BJ (cell line): ENCODE measurements at regions not wholly inside any gene's neighbourhood (a gene's known extent, or its start where the extent isn't known, plus 50 kb on each side); places are given as distances from the start of the nearest gene placed in this dataset.

Source experiments
- CTCF ChIA-PET: fragments of 350-600 bp; formaldehyde crosslinking; extraction: SDS; loops from one replicate; lab custom pipeline; 2021; ENCODE audit warnings: antibody characterized with exemption, inconsistent platforms; lab: Yijun Ruan, JAX
- POLR2A ChIA-PET: fragments of 300-600 bp; sonication (Branson Sonifier 250); formaldehyde crosslinking; extraction: SDS; loops from one replicate; lab custom pipeline; 2021; ENCODE audit warnings: antibody characterized with exemption; lab: Charles Lee
- DNase-seq: peaks from one replicate; pipeline ENCODE4 v3.0.0-alpha.2; 2011; ENCODE audit warnings: low read depth
- H3K27me3 ChIP-seq: 2 replicates; pipeline ENCODE4 v1.6.0; 2011; ENCODE audit warnings: low read length; ENCODE audit not compliant: control insufficient read depth, insufficient read depth
- H3K36me3 ChIP-seq: 2 replicates; pipeline ENCODE4 v1.5.1; 2011; ENCODE audit warnings: low read length; ENCODE audit not compliant: control insufficient read depth, insufficient read depth
- H3K4me3 ChIP-seq: 2 replicates; pipeline ENCODE4 v1.5.1; 2011; ENCODE audit warnings: low read depth, mild to moderate bottlenecking, control low read depth, low read length
- CTCF ChIP-seq: IDR thresholded peaks from 2 replicates; pipeline ENCODE4 v1.5.1; 2011; ENCODE audit warnings: low read depth, mild to moderate bottlenecking, control low read depth, inconsistent platforms, low read length, moderate library complexity; ENCODE audit not compliant: insufficient read depth

- POLR2A ChIA-PET: no interaction called here
- H3K4me3 ChIP-seq: no peak overlapping the region
- no peak for DNase-seq
- CTCF ChIA-PET: interaction anchor here (1.2 to 1.3 kb wide), 2 partner anchors 11 to 67 kb away, joined by 3 read pairs; no protein-coding TSS in a partner anchor
- H3K27me3 ChIP-seq: no peaks in the 10 kb centered on the region
- no peak for TF ChIP-seq CTCF
- no peaks in the 10 kb centered on the region for H3K36me3 ChIP-seq
Observed at GRCh38 chr1:182210417-182210816, 148.9 kb upstream of the ZNF648 start.

- no peak for TF ChIP-seq CTCF
- H3K36me3 ChIP-seq: no peaks in the 10 kb centered on the region
- H3K27me3 ChIP-seq: no peaks in the 10 kb centered on the region
- CTCF ChIA-PET: interaction anchor here (1.2 to 1.5 kb wide), 2 partner anchors 13 to 64 kb away, joined by 4 to 6 read pairs; no protein-coding TSS in a partner anchor
- no peak overlapping the region for H3K4me3 ChIP-seq
- POLR2A ChIA-PET: interaction anchor here (0.6 kb wide), 1 partner anchor 9 kb away, joined by 5 read pairs; no protein-coding TSS in a partner anchor
- DNase-seq: no peak
Observed at GRCh38 chr1:182207300-182207699, 145.8 kb upstream of the ZNF648 start.

DNA sequence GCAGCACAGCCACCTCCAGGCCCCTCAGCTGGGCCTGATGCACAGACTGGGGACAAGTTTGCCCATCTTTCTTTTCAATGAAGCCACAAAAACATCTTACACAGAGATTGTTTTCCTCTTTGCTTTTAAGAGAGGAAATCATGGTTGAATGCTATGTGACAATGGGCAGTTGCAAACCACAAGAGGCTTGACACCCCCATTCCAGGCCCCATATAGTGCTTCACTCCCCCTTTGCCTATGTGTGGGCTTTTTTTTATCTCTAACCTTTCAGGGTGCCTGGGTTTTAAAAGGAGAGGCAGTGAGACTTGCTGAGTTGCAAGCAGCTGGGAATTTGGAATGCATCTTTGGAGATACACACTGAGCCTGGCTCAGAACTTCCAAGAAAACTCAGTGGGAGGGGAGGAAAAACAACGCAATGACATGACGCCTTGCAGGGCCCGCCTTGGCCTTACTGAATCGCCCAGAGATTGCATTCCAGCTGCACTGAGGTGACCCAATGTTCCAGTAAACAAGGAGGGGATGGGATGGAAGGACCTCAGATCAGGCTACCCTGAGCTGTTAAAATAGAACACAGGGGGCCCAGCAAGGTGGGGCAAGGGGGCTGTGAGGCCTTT lies 145.2 kb upstream of the ZNF648 start:
- TF ChIP-seq CTCF: no peak
- Histone ChIP-seq H3K27me3 (no peaks in the 10 kb centered on the region), H3K4me3 (no peak overlapping the region), H3K36me3 (no peaks in the 10 kb centered on the region)
- ChIA-PET POLR2A (interaction anchor here (0.6 kb wide), 1 partner anchor 9 kb away, joined by 5 read pairs; no protein-coding TSS in a partner anchor), CTCF (interaction anchor here (1.2 to 1.5 kb wide), 3 partner anchors 12 to 63 kb away, joined by 3 to 6 read pairs (median 4); no protein-coding TSS in a partner anchor)
- DNase-seq: no peak

DNA sequence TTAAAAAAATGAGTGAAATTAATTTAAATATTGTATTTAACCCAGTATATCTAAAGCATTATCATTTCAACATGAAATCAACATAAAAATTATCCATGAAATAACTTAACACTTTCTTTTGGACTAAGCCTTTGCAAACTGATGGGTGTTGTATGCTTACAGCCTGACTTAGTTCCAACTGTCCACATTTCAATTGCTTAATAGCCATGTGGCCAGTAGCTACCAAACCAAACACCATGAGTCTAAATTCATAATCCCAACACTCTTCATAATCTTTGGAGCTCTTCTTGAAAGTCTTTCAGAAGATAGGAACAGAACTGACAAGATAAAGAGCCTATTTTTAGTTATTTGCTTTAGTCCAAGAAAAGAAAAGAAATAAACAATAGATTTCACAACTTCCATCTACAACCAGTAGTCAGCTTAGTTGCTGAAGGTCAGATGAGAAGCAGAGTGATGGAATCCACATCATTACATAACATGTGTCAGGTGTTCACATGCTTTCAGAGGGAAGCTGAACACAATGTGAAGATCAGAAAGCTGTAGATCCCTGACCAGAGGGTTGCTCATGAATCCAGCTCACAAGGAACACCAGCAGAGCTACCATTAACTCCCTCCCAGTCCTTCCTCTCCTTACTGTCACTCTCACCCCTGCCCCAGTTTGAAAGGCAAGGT lies 144.0 kb upstream of the ZNF648 start:
- H3K27me3 ChIP-seq: no peaks in the 10 kb centered on the region
- H3K36me3 ChIP-seq: no peaks in the 10 kb centered on the region
- H3K4me3 ChIP-seq: no peak overlapping the region
- CTCF ChIA-PET: interaction anchor here (0.7 to 1.3 kb wide), 4 partner anchors 10 to 565 kb away, joined by 3 to 4 read pairs (median 3); no protein-coding TSS in a partner anchor
- TF ChIP-seq CTCF: no peak
- POLR2A ChIA-PET: interaction anchor here (0.6 kb wide), 1 partner anchor 185 kb away, joined by 3 read pairs; no protein-coding TSS in a partner anchor
- DNase-seq: no peak
